HEK293 (cell line): ENCODE measurements at regions not wholly inside any gene's neighbourhood (a gene's known extent, or its start where the extent isn't known, plus 50 kb on each side); places are given as distances from the start of the nearest gene placed in this dataset.

ENCODE experiments used
- CTCF ChIP-seq: fragments of 450-650 bp; formaldehyde crosslinking; IDR thresholded peaks from 2 replicates; pipeline ENCODE4 v1.5.1; 2016; ENCODE audit warnings: missing biosample characterization, missing genetic modification characterization
- EGR2 ChIP-seq: fragments of 450-650 bp; formaldehyde crosslinking; IDR thresholded peaks from 2 replicates; pipeline ENCODE4 v1.5.1; 2016; ENCODE audit warnings: low read depth, missing biosample characterization, missing genetic modification characterization
- HOXA7 ChIP-seq: sonication (generic); formaldehyde crosslinking; IDR thresholded peaks from 2 replicates; pipeline ENCODE4 v1.8.1; 2022; ENCODE audit warnings: missing genetic modification reagents, borderline replicate concordance
- SP3 ChIP-seq: fragments of 450-650 bp; formaldehyde crosslinking; IDR thresholded peaks from 2 replicates; pipeline ENCODE4 v1.5.1; 2016; ENCODE audit warnings: missing biosample characterization, missing genetic modification characterization
- YY1 ChIP-seq: fragments of 450-650 bp; formaldehyde crosslinking; IDR thresholded peaks from 2 replicates; pipeline ENCODE4 v1.5.1; 2018; ENCODE audit warnings: missing biosample characterization, missing genetic modification characterization
- ZBTB1 ChIP-seq: fragments of 450-650 bp; formaldehyde crosslinking; IDR thresholded peaks from 2 replicates; pipeline ENCODE4 v1.5.1; 2016; ENCODE audit warnings: missing biosample characterization, missing genetic modification characterization
- ZBTB8A ChIP-seq: fragments of 450-650 bp; formaldehyde crosslinking; IDR thresholded peaks from 2 replicates; pipeline ENCODE4 v1.5.1; 2016; ENCODE audit warnings: missing biosample characterization, missing genetic modification characterization
- ZNF140 ChIP-seq: fragments of 450-650 bp; formaldehyde crosslinking; IDR thresholded peaks from 2 replicates; pipeline ENCODE4 v1.5.1; 2016; ENCODE audit warnings: missing biosample characterization, missing genetic modification characterization
- ZNF24 ChIP-seq: fragments of 450-650 bp; formaldehyde crosslinking; IDR thresholded peaks from 2 replicates; pipeline ENCODE4 v1.5.1; 2016; ENCODE audit warnings: missing biosample characterization, missing genetic modification characterization
- ZNF362 ChIP-seq: fragments of 450-650 bp; formaldehyde crosslinking; IDR thresholded peaks from 2 replicates; pipeline ENCODE4 v1.5.1; 2016; ENCODE audit warnings: missing biosample characterization, missing genetic modification characterization
- ZNF423 ChIP-seq: fragments of 450-650 bp; formaldehyde crosslinking; IDR thresholded peaks from 2 replicates; pipeline ENCODE4 v1.5.1; 2016; ENCODE audit warnings: missing biosample characterization, missing genetic modification characterization
- ZNF558 ChIP-seq: fragments of 450-650 bp; formaldehyde crosslinking; IDR thresholded peaks from 2 replicates; pipeline ENCODE4 v1.5.1; 2016; ENCODE audit warnings: missing biosample characterization, missing genetic modification characterization
- ZNF561 ChIP-seq: fragments of 450-650 bp; IDR thresholded peaks from 2 replicates; pipeline ENCODE4 v1.5.1; 2018; ENCODE audit warnings: missing biosample characterization, missing genetic modification characterization, borderline replicate concordance
- ZNF704 ChIP-seq: fragments of 450-650 bp; formaldehyde crosslinking; IDR thresholded peaks from 2 replicates; pipeline ENCODE4 v1.5.1; 2016; ENCODE audit warnings: missing biosample characterization, missing genetic modification characterization

GRCh38 chr11:10938650-10939387, 81.0 kb upstream of the ZBED5 start:
- TF ChIP-seq ZNF704 (tag by site-specific recombination) (no peak), ZBTB1 (tag by site-specific recombination) (no peak), EGR2 (tag by site-specific recombination) (no peak), ZNF561 (tag by site-specific recombination) (no peak), ZBTB8A (no peak), CTCF (no peak), SP3 (no peak), ZNF423 (tag by site-specific recombination) (no peak), ZNF558 (tag by site-specific recombination) (no peak), ZNF140 (no peak), ZNF24 (tag by site-specific recombination) (no peak), YY1 (tag by site-specific recombination) (no peak), HOXA7 (CRISPR knock-in tag) (no peak), ZNF362 (no peak)
